HT-29 (cell line): ENCODE measurements at regions not wholly inside any gene's neighbourhood (a gene's known extent, or its start where the extent isn't known, plus 50 kb on each side); places are given as distances from the start of the nearest gene placed in this dataset.
A peak's percentile ranks its signal among the peaks of the same experiment; 100 is the strongest.

ENCODE experiments used
- DNase-seq: peaks from one replicate; pipeline ENCODE4 v3.0.0-alpha.2; 2015; ENCODE audit warnings: low spot score

- DNase-seq, result no peak
Measured at GRCh38 chr1:79660129-79660528, 653.6 kb upstream of the ADGRL4 start.

- DNase-seq, result no peak
Measured at GRCh38 chr1:79657951-79658658, 651.6 kb upstream of the ADGRL4 start.

GRCh38 chr1:79655876-79656275 is 649.3 kb upstream of the ADGRL4 start:
- DNase-seq, result no peak

- no peak for DNase-seq
Measured at GRCh38 chr1:79652426-79652825, 645.9 kb upstream of the ADGRL4 start.

GRCh38 chr1:79648126-79648525 is 641.6 kb upstream of the ADGRL4 start:
- DNase-seq, result no peak

- DNase-seq, result no peak
Measured at GRCh38 chr1:79646880-79647279, 640.4 kb upstream of the ADGRL4 start.

- no peak for DNase-seq
Measured at GRCh38 chr1:79638382-79638781, 631.9 kb upstream of the ADGRL4 start.

- no peak for DNase-seq
Measured at GRCh38 chr1:79633456-79633855, 626.9 kb upstream of the ADGRL4 start.

GRCh38 chr1:79629414-79629813 is 622.9 kb upstream of the ADGRL4 start:
- no peak for DNase-seq

GRCh38 chr1:79617777-79618176 is 611.2 kb upstream of the ADGRL4 start:
- peak; percentile 16 for DNase-seq

GRCh38 chr1:79614762-79615161 is 608.2 kb upstream of the ADGRL4 start:
- DNase-seq, result peak; percentile 4

- no peak for DNase-seq
Measured at GRCh38 chr1:79614106-79614505, 607.6 kb upstream of the ADGRL4 start.

- no peak for DNase-seq
Measured at GRCh38 chr1:79613046-79613445, 606.5 kb upstream of the ADGRL4 start.

- DNase-seq, result no peak
Measured at GRCh38 chr1:79604490-79605198, 598.1 kb upstream of the ADGRL4 start.

- peak; percentile 21 for DNase-seq
Measured at GRCh38 chr1:79603843-79604242, 597.3 kb upstream of the ADGRL4 start.

GRCh38 chr1:79599257-79599656 is 592.7 kb upstream of the ADGRL4 start:
- no peak for DNase-seq

- no peak for DNase-seq
Measured at GRCh38 chr1:79595931-79596330, 589.4 kb upstream of the ADGRL4 start.

GRCh38 chr1:79594121-79594698 is 587.7 kb upstream of the ADGRL4 start:
- no peak for DNase-seq

- DNase-seq, result no peak
Measured at GRCh38 chr1:79592707-79593106, 586.2 kb upstream of the ADGRL4 start.

GRCh38 chr1:79588719-79589118 is 582.2 kb upstream of the ADGRL4 start:
- no peak for DNase-seq

- no peak for DNase-seq
Measured at GRCh38 chr1:79587229-79587628, 580.7 kb upstream of the ADGRL4 start.

- DNase-seq, result no peak
Measured at GRCh38 chr1:79585801-79586200, 579.3 kb upstream of the ADGRL4 start.

GRCh38 chr1:79575424-79575823 is 568.9 kb upstream of the ADGRL4 start:
- no peak for DNase-seq
